GM12864 (cell line): ENCODE measurements at regions not wholly inside any gene's neighbourhood (a gene's known extent, or its start where the extent isn't known, plus 50 kb on each side); places are given as distances from the start of the nearest gene placed in this dataset.
"Not testable (repeated sequence)": the region's sequence is repeated elsewhere in the genome, so short reads cannot be mapped to it uniquely, and the experiment has no call there.

Source experiments
- DNase-seq: peaks from one replicate; pipeline ENCODE4 v3.0.0-alpha.2; 2011; ENCODE audit warnings: low read depth
- H3K4me3 ChIP-seq: 2 replicates; pipeline ENCODE4 v1.5.1; 2011; ENCODE audit warnings: mild to moderate bottlenecking, low read depth, low read length, control low read depth
- CTCF ChIP-seq: IDR thresholded peaks from 2 replicates; pipeline ENCODE4 v1.5.1; 2011; ENCODE audit warnings: low read depth, mild to moderate bottlenecking, moderate library complexity, low read length, control low read depth, inconsistent platforms; ENCODE audit errors: missing control alignments

GRCh38 chr16:13453938-13454553 lies 465.9 kb upstream of the ERCC4 start:
- DNase-seq, result no peak
- TF ChIP-seq CTCF, result peak; percentile 62
- no peak overlapping the region for H3K4me3 ChIP-seq

GRCh38 chr16:13463619-13464018 lies 456.3 kb upstream of the ERCC4 start:
- TF ChIP-seq CTCF, result no peak
- no peak for DNase-seq
- H3K4me3 ChIP-seq, result no peak overlapping the region

GRCh38 chr16:13471036-13471435 lies 448.9 kb upstream of the ERCC4 start:
- no peak for DNase-seq
- no peak overlapping the region for H3K4me3 ChIP-seq
- no peak for TF ChIP-seq CTCF

- H3K4me3 ChIP-seq, result no peak overlapping the region
- no peak for TF ChIP-seq CTCF
- DNase-seq, result no peak
Measured at GRCh38 chr16:13478991-13479390, 441.0 kb upstream of the ERCC4 start.

- no peak overlapping the region for H3K4me3 ChIP-seq
- TF ChIP-seq CTCF, result no peak
- DNase-seq, result no peak
Measured at GRCh38 chr16:13479549-13479948, 440.4 kb upstream of the ERCC4 start.

GRCh38 chr16:13480801-13481200 lies 439.2 kb upstream of the ERCC4 start:
- no peak for DNase-seq
- H3K4me3 ChIP-seq, result no peak overlapping the region
- TF ChIP-seq CTCF, result no peak

GRCh38 chr16:13483121-13483520 lies 436.8 kb upstream of the ERCC4 start:
- no peak for DNase-seq
- no peak for TF ChIP-seq CTCF
- no peak overlapping the region for H3K4me3 ChIP-seq

- not testable (repeated sequence) for DNase-seq, H3K4me3 ChIP-seq
Measured at GRCh38 chr16:13489416-13489815, 430.5 kb upstream of the ERCC4 start.
